ENCODE measurements at regions not wholly inside any gene's neighbourhood (a gene's known extent, or its start where the extent isn't known, plus 50 kb on each side); places are given as distances from the start of the nearest gene placed in this dataset.

- DNase-seq: no peak
- Histone ChIP-seq H3K9me3 (no peaks in the 10 kb centered on the region), H3K27ac (no peak overlapping the region), H3K4me3 (no peak overlapping the region), H3K36me3 (no peaks in the 10 kb centered on the region), H3K27me3 (no peaks in the 10 kb centered on the region), H3K4me1 (no peaks in the 10 kb centered on the region)
- intact Hi-C loops (cut with DNase I): no loop called here
- no peak for ATAC-seq
- TF ChIP-seq POLR2A (IDR thresholded peaks at IDR 0.05) (no peak), CTCF (IDR thresholded peaks at IDR 0.05) (no peak)
Measured at GRCh38 chr4:180485407-180485806, 1757.8 kb upstream of the TENM3 start.

- H3K4me1 ChIP-seq: no peaks in the 10 kb centered on the region
- ATAC-seq (no peak), DNase-seq (no peak)
- H3K4me3 ChIP-seq: no peak overlapping the region
- no peak for TF ChIP-seq CTCF (IDR thresholded peaks at IDR 0.05)
- TF ChIP-seq POLR2A (IDR thresholded peaks at IDR 0.05): no peak
- H3K9me3 ChIP-seq: no peaks in the 10 kb centered on the region
- H3K27me3 ChIP-seq: no peaks in the 10 kb centered on the region
- WGBS, 4 donors: 76 to 82% (median 79%) methylated on average over 4 of the region's 4 CpGs
- H3K36me3 ChIP-seq: no peaks in the 10 kb centered on the region
- intact Hi-C loops (cut with DNase I): no loop called here
- H3K27ac ChIP-seq: no peak overlapping the region
Measured at GRCh38 chr4:180486342-180486741, 1756.9 kb upstream of the TENM3 start.

- Histone ChIP-seq H3K9me3 (peaks cover 0 to 10% (median 0%) of the 10 kb centered on the region in 12 donors), H3K27me3 (no peaks in the 10 kb centered on the region), H3K4me3 (no peak overlapping the region), H3K4me1 (no peaks in the 10 kb centered on the region), H3K36me3 (no peaks in the 10 kb centered on the region), H3K27ac (no peak overlapping the region)
- intact Hi-C loops (cut with DNase I): no loop called here
- no peak for TF ChIP-seq POLR2A (IDR thresholded peaks at IDR 0.05)
- no peak for TF ChIP-seq CTCF (IDR thresholded peaks at IDR 0.05)
- ATAC-seq: no peak
- DNase-seq: no peak
Measured at GRCh38 chr4:180489787-180490186, 1753.4 kb upstream of the TENM3 start.

GRCh38 chr4:180491210-180491609, 1752.0 kb upstream of the TENM3 start:
- ATAC-seq (no peak), DNase-seq (no peak)
- H3K27ac ChIP-seq: no peak overlapping the region
- no peaks in the 10 kb centered on the region for H3K36me3 ChIP-seq
- 37 to 49% (median 44%) methylated on average over 2 of the region's 2 CpGs for WGBS, 4 donors
- H3K4me1 ChIP-seq: no peaks in the 10 kb centered on the region
- peaks cover 0 to 10% (median 0%) of the 10 kb centered on the region in 12 donors for H3K9me3 ChIP-seq
- H3K4me3 ChIP-seq: no peak overlapping the region
- H3K27me3 ChIP-seq: no peaks in the 10 kb centered on the region
- TF ChIP-seq CTCF (IDR thresholded peaks at IDR 0.05): no peak
- no peak for TF ChIP-seq POLR2A (IDR thresholded peaks at IDR 0.05)
- intact Hi-C loops (cut with DNase I): no loop called here

Data from heart left ventricle (tissue), 16 donors.